Esophagus mucosa (tissue), 1 donor: ENCODE measurements at regions not wholly inside any gene's neighbourhood (a gene's known extent, or its start where the extent isn't known, plus 50 kb on each side); places are given as distances from the start of the nearest gene placed in this dataset.

Experiments used
- ATAC-seq: fragments of 200-7000 bp; cut with Tn5 transposase; one replicate; pipeline ENCODE4 v1.9.1; 2020
- donor health status: DM: yes; HTN: yes; CAD: no.

DNA sequence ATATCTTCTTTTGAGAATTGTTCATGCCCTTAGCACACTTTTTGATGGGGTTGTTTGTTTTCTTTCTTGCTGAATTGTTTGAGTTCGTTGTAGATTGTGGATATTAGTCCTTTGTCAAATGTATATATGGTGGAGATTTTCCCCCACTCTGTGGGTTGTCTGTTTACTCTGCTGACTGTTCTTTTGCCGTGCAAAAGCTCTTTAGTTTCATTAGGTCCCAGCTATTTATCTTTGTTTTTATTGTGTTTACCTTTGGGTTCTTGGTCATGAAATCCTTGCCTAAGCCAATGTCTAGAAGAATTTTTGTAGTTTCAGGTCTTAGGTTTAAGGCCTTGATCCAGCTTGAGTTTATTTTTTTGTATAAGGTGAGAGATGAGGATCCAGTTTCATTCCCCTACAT, 1372.6 kb upstream of the TENM3 start:
- ATAC-seq = no peak

DNA sequence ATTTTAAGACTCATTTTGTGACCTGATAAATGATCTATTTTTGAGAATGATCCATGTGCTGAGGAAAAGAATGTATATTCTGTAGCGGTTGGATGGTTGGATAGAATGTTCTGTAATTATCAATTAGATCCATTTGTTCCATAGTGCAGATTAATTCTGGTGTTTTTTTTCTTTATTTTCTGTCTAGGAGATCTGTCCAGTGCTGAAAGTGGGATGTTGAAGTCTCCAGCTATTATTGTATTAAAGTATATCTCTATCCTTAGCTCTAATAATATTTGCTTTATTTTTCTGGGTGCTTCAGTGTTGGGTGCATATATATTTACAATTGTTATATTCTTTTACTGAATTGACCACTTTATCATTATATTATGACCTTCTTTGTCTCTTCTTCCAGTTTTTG, 1344.9 kb upstream of the TENM3 start:
- ATAC-seq = no peak

GRCh38 chr4:180900781-180901180, 1342.4 kb upstream of the TENM3 start:
- ATAC-seq = no peak

DNA sequence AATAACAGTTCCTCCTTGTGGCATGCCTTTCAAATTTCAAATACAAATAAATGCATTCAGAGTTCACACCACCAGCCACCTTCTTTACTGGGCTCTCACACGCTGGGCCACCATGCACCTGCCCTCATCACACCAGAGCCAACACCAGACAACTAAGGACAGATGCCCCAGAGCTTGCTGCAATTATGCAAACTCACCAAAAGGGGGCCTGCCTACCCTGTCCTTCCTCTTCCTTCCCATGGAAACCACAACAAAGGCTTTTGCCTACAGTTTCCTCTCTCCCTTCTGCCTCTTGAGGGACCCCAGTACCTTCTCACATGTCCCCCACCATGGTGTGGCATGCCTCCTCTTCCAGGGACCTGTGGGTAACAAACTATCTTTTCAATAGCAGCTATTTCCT, 1333.9 kb upstream of the TENM3 start:
- peak; percentile 55 for ATAC-seq

DNA sequence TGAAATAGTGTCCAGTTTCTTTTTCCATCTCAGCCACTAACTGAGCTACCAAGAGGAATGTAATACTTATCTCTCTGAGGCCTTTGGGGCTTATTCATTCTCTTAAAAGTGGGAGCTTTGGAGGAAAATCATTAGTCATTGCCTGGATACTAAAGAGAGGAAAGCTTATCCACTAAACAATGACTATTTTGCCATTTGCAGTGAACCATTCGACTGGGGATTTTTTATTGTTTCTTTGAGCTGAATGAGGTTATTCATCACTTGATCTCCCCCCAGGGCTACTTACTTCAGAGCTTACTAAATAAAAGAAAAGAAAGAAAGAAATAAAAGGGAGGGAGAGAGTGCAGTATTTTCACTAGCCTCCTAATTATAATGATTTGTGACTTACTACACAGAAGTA, 1329.5 kb upstream of the TENM3 start:
- peak; percentile 48 for ATAC-seq

GRCh38 chr4:180923486-180923885, 1319.7 kb upstream of the TENM3 start:
- no peak for ATAC-seq

DNA sequence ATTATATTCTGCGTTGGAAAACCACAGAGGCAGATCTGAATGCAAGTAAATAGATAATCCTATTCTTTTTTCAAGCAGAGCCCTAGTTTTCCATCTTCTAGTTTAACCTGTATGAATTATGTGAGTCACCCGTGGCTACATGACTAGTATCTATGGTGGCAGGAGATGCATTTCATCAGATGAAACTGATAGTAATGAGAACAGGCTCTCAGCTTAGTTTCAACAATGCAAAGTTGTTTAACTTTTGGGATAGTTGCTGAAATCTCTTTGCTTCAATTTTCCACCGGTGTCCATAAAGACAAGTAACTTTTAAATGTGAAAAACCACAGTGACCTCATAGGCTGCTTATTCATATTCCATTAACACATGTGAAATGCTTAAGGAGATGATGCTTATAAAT, 1317.4 kb upstream of the TENM3 start:
- peak; percentile 67 for ATAC-seq

- ATAC-seq = no peak
These were observed 1316.9 kb upstream of the TENM3 start for GRCh38 chr4:180926277-180926676.

GRCh38 chr4:180932370-180933001, 1310.7 kb upstream of the TENM3 start:
- ATAC-seq = no peak

GRCh38 chr4:180937083-180937482, 1306.1 kb upstream of the TENM3 start:
- no peak for ATAC-seq

DNA sequence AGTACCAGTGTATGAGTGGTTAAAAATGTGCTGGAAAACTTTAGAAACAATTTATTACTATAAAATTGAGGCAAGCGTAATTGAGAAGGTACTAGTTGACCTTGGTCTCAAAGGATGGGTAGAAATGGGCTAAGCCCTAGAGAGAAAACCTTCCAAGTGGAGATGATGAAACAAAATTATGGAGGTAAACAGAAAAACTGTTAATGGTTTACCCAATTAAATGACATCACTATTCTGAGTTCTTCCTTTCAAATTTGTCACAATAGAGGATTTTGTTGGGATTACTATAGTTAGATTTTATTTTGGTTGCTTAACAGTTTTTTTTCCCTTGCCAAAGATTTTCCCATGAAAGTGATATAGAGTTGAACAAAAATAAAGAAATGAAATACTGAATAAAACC, 1302.5 kb upstream of the TENM3 start:
- no peak for ATAC-seq

DNA sequence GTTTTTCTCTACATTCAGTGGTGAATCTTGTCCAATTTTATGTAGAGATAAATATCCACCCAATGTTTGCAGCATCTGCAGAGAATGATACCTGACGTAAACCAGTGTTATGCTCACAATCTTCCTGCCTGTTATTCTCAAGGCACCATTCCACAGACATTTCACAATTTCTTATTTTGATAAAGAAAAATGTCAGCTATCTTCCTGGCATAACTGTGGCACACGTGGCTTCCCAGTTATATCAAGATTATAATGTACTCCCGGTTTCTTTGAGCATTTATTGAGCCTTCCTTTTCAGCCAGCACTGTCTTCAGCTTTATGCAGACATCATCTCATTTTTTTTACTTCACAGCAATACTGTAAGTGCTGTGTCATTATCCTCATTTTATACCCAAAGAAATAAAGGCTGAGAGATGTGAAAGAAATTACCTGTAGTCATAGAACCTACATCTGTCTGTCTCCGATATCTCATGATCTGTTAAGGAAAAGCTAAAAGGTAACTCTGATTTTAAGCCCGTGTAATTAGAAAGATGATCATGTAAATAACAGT, 1300.8 kb upstream of the TENM3 start:
- no peak for ATAC-seq

DNA sequence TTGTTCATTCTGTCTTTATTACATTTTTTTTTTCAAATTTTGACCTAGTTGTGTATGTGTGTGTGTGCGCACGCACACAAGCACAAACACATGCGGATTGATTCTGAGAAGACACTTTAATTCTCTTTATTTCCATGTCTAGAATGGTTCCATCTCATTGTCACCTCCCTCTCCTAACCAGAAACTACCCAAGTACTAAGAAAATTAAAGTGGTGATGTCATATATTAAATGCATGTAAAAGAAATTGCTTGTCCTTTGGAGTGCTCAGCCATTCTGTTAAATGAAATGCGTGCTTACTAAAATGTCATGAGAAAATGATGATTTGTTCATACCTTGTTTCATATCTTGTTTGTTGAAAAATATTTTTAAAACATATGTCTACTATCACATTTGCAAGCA, 1297.0 kb upstream of the TENM3 start:
- ATAC-seq = no peak

DNA sequence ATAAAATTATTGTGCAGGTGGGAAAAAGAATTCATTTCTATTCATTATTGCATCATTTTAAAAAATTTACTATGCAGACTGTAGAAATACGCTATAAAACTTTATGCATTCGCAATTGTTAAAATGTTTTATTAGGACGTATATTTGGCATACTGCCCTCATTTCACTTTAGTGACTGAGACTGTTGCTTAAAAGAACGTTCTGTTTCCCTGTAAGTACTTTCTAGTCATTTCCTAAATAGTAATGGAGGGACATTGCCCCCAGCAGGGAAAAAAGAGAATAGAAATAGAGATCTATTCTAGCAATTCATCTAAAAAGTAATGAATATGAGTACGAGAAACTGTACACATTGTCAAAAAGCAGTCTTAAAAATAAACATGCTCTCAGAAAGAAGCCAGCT, 1295.8 kb upstream of the TENM3 start:
- no peak for ATAC-seq

- ATAC-seq = peak; percentile 67
These were observed 1293.6 kb upstream of the TENM3 start for GRCh38 chr4:180949424-180950213.

- no peak for ATAC-seq
These were observed 1292.8 kb upstream of the TENM3 start for GRCh38 chr4:180950377-180950776.

GRCh38 chr4:180951312-180951711, 1291.9 kb upstream of the TENM3 start:
- no peak for ATAC-seq

DNA sequence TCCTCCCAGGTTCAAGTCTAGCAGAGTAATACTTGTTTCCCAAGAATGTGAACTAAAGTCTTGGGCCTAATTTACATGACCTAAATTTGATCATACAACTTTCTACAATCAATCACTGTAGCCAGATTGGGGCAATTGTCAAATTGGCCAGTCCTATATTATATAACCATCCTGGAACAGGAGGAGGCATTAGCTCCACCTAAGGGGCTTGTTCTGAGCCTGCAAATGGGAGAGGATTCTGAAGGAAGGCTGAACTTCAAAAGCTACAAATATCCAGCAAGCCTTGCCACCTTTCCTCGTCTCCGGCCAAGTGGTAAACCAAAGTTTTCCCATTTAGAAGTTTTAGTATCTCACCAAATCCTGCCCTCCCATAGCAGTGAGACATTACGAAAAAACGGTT, 1289.6 kb upstream of the TENM3 start:
- ATAC-seq = no peak

DNA sequence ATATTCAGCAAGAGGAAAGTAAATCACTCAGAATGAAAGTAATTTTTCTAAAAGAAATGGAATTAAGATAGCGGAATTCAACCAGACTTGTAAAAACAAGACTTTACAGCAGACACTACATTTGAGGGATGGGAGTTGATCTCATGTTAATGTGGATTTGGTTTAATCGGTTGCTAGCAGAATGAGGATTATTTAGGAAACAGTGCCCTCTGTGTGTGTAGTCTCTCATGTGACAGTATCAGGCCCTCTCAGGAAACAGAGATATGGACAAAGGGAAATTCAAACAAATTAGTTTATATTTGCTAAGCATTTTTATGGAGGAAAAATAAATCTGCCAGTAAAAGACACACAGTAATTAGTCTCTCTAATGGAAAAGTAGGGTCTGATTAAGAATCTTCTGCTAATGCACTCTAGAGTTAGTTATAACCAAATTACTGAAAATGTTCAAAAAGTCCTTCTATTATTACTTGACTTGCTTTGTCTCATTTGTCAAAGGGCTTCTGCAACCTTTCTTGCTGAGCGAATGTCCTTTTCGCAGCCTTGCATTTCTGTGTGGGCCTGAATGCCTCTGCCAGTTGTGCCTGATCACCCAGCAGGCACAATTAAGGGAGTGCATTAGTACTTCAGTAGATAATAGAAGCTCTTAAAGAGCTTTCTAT, 1282.3 kb upstream of the TENM3 start:
- no peak for ATAC-seq

- ATAC-seq = no peak
These were observed 1280.9 kb upstream of the TENM3 start for GRCh38 chr4:180962268-180962667.

- ATAC-seq = no peak
These were observed 1276.9 kb upstream of the TENM3 start for GRCh38 chr4:180966312-180966711.

DNA sequence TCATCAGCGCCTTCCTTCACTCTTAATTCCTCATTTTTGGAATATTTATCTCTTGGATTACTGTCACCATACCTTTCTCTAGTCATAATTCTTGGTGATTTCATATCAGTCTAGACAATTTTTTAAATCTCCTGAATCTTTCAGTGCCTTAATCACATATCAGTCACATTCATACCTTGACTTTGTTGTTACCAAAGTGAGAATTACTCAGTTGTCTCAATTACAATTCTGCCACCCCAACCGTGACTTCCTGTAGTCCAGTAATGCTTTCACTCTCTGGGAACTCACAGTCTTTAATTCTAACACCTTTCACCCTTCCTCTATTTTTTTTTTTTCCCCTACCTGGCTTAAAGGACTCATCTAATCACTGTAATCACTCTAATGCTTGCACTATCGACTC, 1275.3 kb upstream of the TENM3 start:
- no peak for ATAC-seq

- ATAC-seq = no peak
These were observed 1269.3 kb upstream of the TENM3 start for GRCh38 chr4:180973894-180974293.

DNA sequence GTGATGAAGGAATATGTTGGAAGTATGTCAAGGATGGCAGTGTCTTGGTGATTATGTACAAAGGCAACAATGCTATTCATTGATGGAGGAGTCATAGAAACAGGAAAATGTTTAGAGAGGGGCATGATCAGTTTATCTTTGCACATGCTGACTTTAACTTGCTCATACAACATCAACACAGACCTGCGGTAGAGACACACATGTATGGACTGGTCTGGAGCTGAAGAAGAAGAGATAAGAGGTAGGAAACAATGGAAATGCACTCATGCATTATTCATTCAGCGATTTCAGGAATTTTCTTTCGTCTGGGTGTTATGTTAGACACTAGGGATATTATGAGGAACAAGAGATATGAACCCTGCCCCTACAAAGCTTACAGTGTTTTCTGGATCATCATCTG, 1252.3 kb upstream of the TENM3 start:
- ATAC-seq = no peak
